Spleen (tissue), 11 donors: ENCODE measurements at regions not wholly inside any gene's neighbourhood (a gene's known extent, or its start where the extent isn't known, plus 50 kb on each side); places are given as distances from the start of the nearest gene placed in this dataset.

Source experiments
- DNase-seq: peaks from one replicate; pipeline ENCODE4 v3.0.0-alpha.2; 2020
- H3K27ac ChIP-seq, 8 donors: fragments of 200-600 bp; sonication (generic) in 7 of 8; 1 replicate in 4 of 8; 2 replicates in 4 of 8; pipeline versions ENCODE4 v1.5.0 to v1.8.0; 2016 to 2021; ENCODE audit warnings: inconsistent platforms in 4 of 8, mild to moderate bottlenecking in 4 of 8, moderate library complexity in 1 of 8
- H3K27me3 ChIP-seq, 7 donors: fragments of 200-600 bp; sonication (generic) in 6 of 7; replicated peaks in 1 of 7; 1 replicate in 4 of 7; 2 replicates in 3 of 7; pipeline versions ENCODE4 v1.5.0 to v1.8.0; 2016 to 2021; ENCODE audit warnings: inconsistent platforms in 3 of 7, mild to moderate bottlenecking in 1 of 7
- H3K36me3 ChIP-seq, 6 donors: fragments of 200-600 bp; sonication (generic) in 5 of 6; 1 replicate in 4 of 6; 2 replicates in 2 of 6; pipeline versions ENCODE4 v1.5.0 to v1.8.0; 2016 to 2021; ENCODE audit warnings: inconsistent platforms in 2 of 6
- H3K4me1 ChIP-seq, 6 donors: fragments of 200-600 bp; sonication (generic) in 5 of 6; 1 replicate in 3 of 6; 2 replicates in 3 of 6; pipeline versions ENCODE4 v1.5.0 to v1.8.0; 2016 to 2021; ENCODE audit warnings: inconsistent platforms in 3 of 6
- H3K4me3 ChIP-seq, 8 donors: fragments of 200-600 bp; sonication (generic) in 7 of 8; 1 replicate in 4 of 8; 2 replicates in 4 of 8; pipeline versions ENCODE4 v1.5.0 to v1.8.0; 2016 to 2021; ENCODE audit warnings: inconsistent platforms in 4 of 8, mild to moderate bottlenecking in 4 of 8, moderate library complexity in 2 of 8
- H3K9me3 ChIP-seq, 8 donors: fragments of 200-600 bp; sonication (generic) in 7 of 8; 1 replicate in 4 of 8; 2 replicates in 4 of 8; pipeline versions ENCODE4 v1.5.0 to v1.8.0; 2016 to 2021; ENCODE audit warnings: inconsistent platforms in 4 of 8
- POLR2A ChIP-seq, 3 donors: fragments of 450-650 bp; IDR thresholded peaks; one replicate each; pipeline ENCODE4 v1.5.1; 2017; ENCODE audit warnings: antibody characterized with exemption in 3 of 3, mild to moderate bottlenecking in 1 of 3
- POLR2AphosphoS5 ChIP-seq, 3 donors: sonication (generic); formaldehyde crosslinking; IDR thresholded peaks; one replicate each; pipeline ENCODE4 v1.5.1; 2017; ENCODE audit warnings: antibody characterized with exemption in 3 of 3
- WGBS, 5 donors: extraction: QIAGEN DNeasy Blood & Tissue Kit in 3 of 5; methylation state at CpG; one replicate each; pipeline versions ENCODE4 v1.1.5 to v1.1.7; 2013 to 2018; 5-methylcytosine and 5-hydroxymethylcytosine counted together
- intact Hi-C: fragments of 100-400 bp; cut with DNase I; formaldehyde crosslinking; loops from one replicate; pipeline ENCODE4 v1.15.0; 2023; ENCODE audit warnings: low total_unique reads
- TF ChIP-seq, protein P1 (sequence below), 11 experiments: fragments of 200-600 bp in 7 of 11; fragments of 450-650 bp in 4 of 11; sonication (generic) in 4 of 11; IDR thresholded peaks in 8 of 11; conservative IDR thresholded peaks in 3 of 11; 1 replicate in 7 of 11; 2 replicates in 4 of 11; pipeline versions ENCODE4 v1.4.0 to v1.8.0; 2016 to 2021; ENCODE audit warnings: antibody characterized with exemption in 11 of 11, inconsistent platforms in 4 of 11, mild to moderate bottlenecking in 1 of 11
- donor health status: healthy with polysubstance abuse.
- donor health status: DM: no; HTN: no; CAD: no; lungs with moderate emphysema.
- donor health status: DM: no; HTN: no; CAD: no.
- donor health status: Bipolar disorder and iron deficiency.
- donor health status: healthy.
- donor health status: DM: no; HTN: no; CAD: no.
- donor health status: DM: yes; HTN: yes; CAD: no.

- DNase-seq = no peak
- intact Hi-C loops = no loop called here
- WGBS, 5 donors = 76 to 91% (median 83%) methylated on average over 2 of the region's 2 CpGs
- Histone ChIP-seq H3K4me1 (no peaks in the 10 kb centered on the region), H3K27ac (no peak overlapping the region), H3K4me3 (no peak overlapping the region), H3K36me3 (no peaks in the 10 kb centered on the region), H3K27me3 (no peaks in the 10 kb centered on the region), H3K9me3 (peaks cover 0 to 15% (median 3%) of the 10 kb centered on the region in 8 donors)
- TF ChIP-seq POLR2AphosphoS5 (IDR thresholded peaks at IDR 0.05) (no peak), POLR2A (IDR thresholded peaks at IDR 0.05) (no peak)
- TF ChIP-seq, protein P1, sequence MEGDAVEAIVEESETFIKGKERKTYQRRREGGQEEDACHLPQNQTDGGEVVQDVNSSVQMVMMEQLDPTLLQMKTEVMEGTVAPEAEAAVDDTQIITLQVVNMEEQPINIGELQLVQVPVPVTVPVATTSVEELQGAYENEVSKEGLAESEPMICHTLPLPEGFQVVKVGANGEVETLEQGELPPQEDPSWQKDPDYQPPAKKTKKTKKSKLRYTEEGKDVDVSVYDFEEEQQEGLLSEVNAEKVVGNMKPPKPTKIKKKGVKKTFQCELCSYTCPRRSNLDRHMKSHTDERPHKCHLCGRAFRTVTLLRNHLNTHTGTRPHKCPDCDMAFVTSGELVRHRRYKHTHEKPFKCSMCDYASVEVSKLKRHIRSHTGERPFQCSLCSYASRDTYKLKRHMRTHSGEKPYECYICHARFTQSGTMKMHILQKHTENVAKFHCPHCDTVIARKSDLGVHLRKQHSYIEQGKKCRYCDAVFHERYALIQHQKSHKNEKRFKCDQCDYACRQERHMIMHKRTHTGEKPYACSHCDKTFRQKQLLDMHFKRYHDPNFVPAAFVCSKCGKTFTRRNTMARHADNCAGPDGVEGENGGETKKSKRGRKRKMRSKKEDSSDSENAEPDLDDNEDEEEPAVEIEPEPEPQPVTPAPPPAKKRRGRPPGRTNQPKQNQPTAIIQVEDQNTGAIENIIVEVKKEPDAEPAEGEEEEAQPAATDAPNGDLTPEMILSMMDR (IDR thresholded peaks at IDR 0.05 in 8 of 11, conservative IDR thresholded peaks at IDR 0.05 in 3 of 11) = no peak
Measured at GRCh38 chr2:83630351-83630750, 828.7 kb downstream of the SUCLG1 start.

GRCh38 chr2:83615511-83615910, 843.6 kb downstream of the SUCLG1 start:
- Histone ChIP-seq H3K9me3 (peaks cover 0 to 34% (median 7%) of the 10 kb centered on the region in 8 donors), H3K4me3 (no peak overlapping the region), H3K36me3 (no peaks in the 10 kb centered on the region), H3K27ac (no peak overlapping the region), H3K4me1 (no peaks in the 10 kb centered on the region), H3K27me3 (no peaks in the 10 kb centered on the region)
- 86 to 95% (median 89%) methylated on average over 4 of the region's 4 CpGs for WGBS, 5 donors
- no peak for DNase-seq
- intact Hi-C loops = no loop called here
- TF ChIP-seq POLR2A (IDR thresholded peaks at IDR 0.05) (no peak), POLR2AphosphoS5 (IDR thresholded peaks at IDR 0.05) (no peak)
- TF ChIP-seq, protein P1 (IDR thresholded peaks at IDR 0.05 in 8 of 11, conservative IDR thresholded peaks at IDR 0.05 in 3 of 11) = no peak

DNA sequence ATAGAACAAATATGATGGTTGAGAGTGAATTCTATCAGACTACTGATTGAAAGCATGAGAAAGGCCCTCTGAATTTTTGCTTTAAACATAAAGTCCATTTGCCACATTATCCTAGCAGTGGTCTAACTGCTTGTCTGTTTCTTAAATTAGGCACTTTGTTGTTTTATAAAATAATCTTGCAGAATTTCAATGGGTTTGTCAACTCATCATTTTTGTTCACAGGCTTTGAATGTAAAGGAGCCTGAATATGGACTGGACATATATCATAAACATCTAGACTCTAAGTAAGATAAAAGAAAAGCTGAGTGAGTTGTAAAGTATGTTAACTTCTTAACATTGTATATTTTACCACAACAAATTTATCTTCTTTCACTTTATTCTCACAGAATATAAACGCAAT, 845.9 kb downstream of the SUCLG1 start:
- intact Hi-C loops = no loop called here
- TF ChIP-seq POLR2AphosphoS5 (IDR thresholded peaks at IDR 0.05) (no peak), POLR2A (IDR thresholded peaks at IDR 0.05) (no peak)
- TF ChIP-seq, protein P1 (IDR thresholded peaks at IDR 0.05 in 8 of 11, conservative IDR thresholded peaks at IDR 0.05 in 3 of 11) = no peak
- H3K27me3 ChIP-seq = no peaks in the 10 kb centered on the region
- no peak for DNase-seq
- peaks cover 0 to 35% (median 26%) of the 10 kb centered on the region in 8 donors for H3K9me3 ChIP-seq
- no peaks in the 10 kb centered on the region for H3K36me3 ChIP-seq
- no peak overlapping the region for H3K27ac ChIP-seq
- no peak overlapping the region for H3K4me3 ChIP-seq
- WGBS, 5 donors = 87 to 100% (median 94%) methylated on average over 1 of the region's 1 CpG
- no peaks in the 10 kb centered on the region for H3K4me1 ChIP-seq

DNA sequence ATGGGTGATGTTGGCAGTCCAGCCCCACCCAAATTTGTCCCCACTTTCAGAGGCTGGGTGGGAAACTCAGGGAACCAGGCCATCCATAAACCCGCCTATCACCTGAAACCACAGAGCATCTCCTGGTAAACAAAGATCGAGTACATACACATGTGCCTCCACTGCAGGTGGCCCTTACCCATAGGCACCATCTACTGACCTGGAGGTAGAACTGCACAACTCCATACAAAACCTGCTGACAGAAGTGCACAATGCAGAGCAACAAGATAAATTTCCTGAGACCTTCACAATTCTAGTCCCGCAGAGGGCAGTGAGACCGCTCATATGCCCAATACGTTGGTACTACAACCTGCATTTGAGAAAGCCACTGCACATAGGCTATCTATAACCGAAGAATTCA, 856.3 kb downstream of the SUCLG1 start:
- H3K27me3 ChIP-seq = no peaks in the 10 kb centered on the region
- intact Hi-C loops = no loop called here
- 86 to 93% (median 92%) methylated on average over 6 of the region's 6 CpGs for WGBS, 5 donors

More for the DNA sequence above, 856.3 kb downstream of the SUCLG1 start:
- Histone ChIP-seq H3K4me3 (no peak overlapping the region), H3K9me3 (peaks cover 0 to 34% (median 13%) of the 10 kb centered on the region in 8 donors), H3K36me3 (no peaks in the 10 kb centered on the region), H3K4me1 (no peaks in the 10 kb centered on the region), H3K27ac (no peak overlapping the region)
- DNase-seq = no peak
- TF ChIP-seq, protein P1 (IDR thresholded peaks at IDR 0.05 in 8 of 11, conservative IDR thresholded peaks at IDR 0.05 in 3 of 11) = no peak
- no peak for TF ChIP-seq POLR2AphosphoS5 (IDR thresholded peaks at IDR 0.05)
- TF ChIP-seq POLR2A (IDR thresholded peaks at IDR 0.05) = no peak
